ENCODE measurements at regions not wholly inside any gene's neighbourhood (a gene's known extent, or its start where the extent isn't known, plus 50 kb on each side); places are given as distances from the start of the nearest gene placed in this dataset.
"Not testable (repeated sequence)": the region's sequence is repeated elsewhere in the genome, so short reads cannot be mapped to it uniquely, and the experiment has no call there.

GRCh38 chr2:107553539-107553938 lies 273.2 kb upstream of the RGPD4 start:
- intact Hi-C loops (cut with DNase I): no loop called here
- ATAC-seq (ENCODE audit: poor library complexity): peak; percentile 41
- DNase-seq: no peak

- ATAC-seq (ENCODE audit: poor library complexity): no peak
- no peak for DNase-seq
- intact Hi-C loops (cut with DNase I): no loop called here
These were observed 270.6 kb upstream of the RGPD4 start for GRCh38 chr2:107556038-107556627.

- no peak for ATAC-seq (ENCODE audit: poor library complexity)
- intact Hi-C loops (cut with DNase I): no loop called here
- no peak for DNase-seq
These were observed 268.4 kb upstream of the RGPD4 start for GRCh38 chr2:107558295-107558694.

- no peak for DNase-seq
- intact Hi-C loops (cut with DNase I): no loop called here
- ATAC-seq (ENCODE audit: poor library complexity): no peak
These were observed 257.2 kb upstream of the RGPD4 start for GRCh38 chr2:107569496-107569895.

- ATAC-seq (ENCODE audit: poor library complexity): no peak
- intact Hi-C loops (cut with DNase I): no loop called here
- no peak for DNase-seq
These were observed 255.8 kb upstream of the RGPD4 start for GRCh38 chr2:107570876-107571275.

GRCh38 chr2:107572890-107573289 lies 253.8 kb upstream of the RGPD4 start:
- DNase-seq; ATAC-seq (ENCODE audit: poor library complexity); intact Hi-C loops (cut with DNase I): not testable (repeated sequence)

GRCh38 chr2:107576991-107577390 lies 249.7 kb upstream of the RGPD4 start:
- ATAC-seq (ENCODE audit: poor library complexity) (no peak), DNase-seq (no peak)
- intact Hi-C loops (cut with DNase I): no loop called here

- no peak for DNase-seq
- ATAC-seq (ENCODE audit: poor library complexity): no peak
- intact Hi-C loops (cut with DNase I): no loop called here
These were observed 244.2 kb upstream of the RGPD4 start for GRCh38 chr2:107582487-107582886.

- intact Hi-C loops (cut with DNase I): no loop called here
- no peak for ATAC-seq (ENCODE audit: poor library complexity)
- no peak for DNase-seq
These were observed 242.1 kb upstream of the RGPD4 start for GRCh38 chr2:107584577-107584976.

- intact Hi-C loops (cut with DNase I): no loop called here
- DNase-seq (no peak), ATAC-seq (ENCODE audit: poor library complexity) (no peak)
These were observed 240.8 kb upstream of the RGPD4 start for GRCh38 chr2:107585851-107586250.

- ATAC-seq (ENCODE audit: poor library complexity) (no peak), DNase-seq (no peak)
- intact Hi-C loops (cut with DNase I): no loop called here
These were observed 238.5 kb upstream of the RGPD4 start for GRCh38 chr2:107588181-107588580.

- ATAC-seq (ENCODE audit: poor library complexity): no peak
- intact Hi-C loops (cut with DNase I): no loop called here
- no peak for DNase-seq
These were observed 237.6 kb upstream of the RGPD4 start for GRCh38 chr2:107589079-107589491.

GRCh38 chr2:107591561-107592279 lies 235.0 kb upstream of the RGPD4 start:
- intact Hi-C loops (cut with DNase I): no loop called here
- DNase-seq: no peak
- ATAC-seq (ENCODE audit: poor library complexity): no peak

GRCh38 chr2:107592280-107592624 lies 234.4 kb upstream of the RGPD4 start:
- DNase-seq (no peak), ATAC-seq (ENCODE audit: poor library complexity) (peak; percentile 25)
- intact Hi-C loops (cut with DNase I): no loop called here

- DNase-seq: no peak
- no peak for ATAC-seq (ENCODE audit: poor library complexity)
- intact Hi-C loops (cut with DNase I): no loop called here
These were observed 231.4 kb upstream of the RGPD4 start for GRCh38 chr2:107595285-107595684.

GRCh38 chr2:107595749-107596148 lies 230.9 kb upstream of the RGPD4 start:
- intact Hi-C loops (cut with DNase I): no loop called here
- DNase-seq (no peak), ATAC-seq (ENCODE audit: poor library complexity) (no peak)

GRCh38 chr2:107597507-107597906 lies 229.2 kb upstream of the RGPD4 start:
- no peak for ATAC-seq (ENCODE audit: poor library complexity)
- intact Hi-C loops (cut with DNase I): no loop called here
- no peak for DNase-seq

- ATAC-seq (ENCODE audit: poor library complexity) (peak; percentile 34), DNase-seq (no peak)
- intact Hi-C loops (cut with DNase I): no loop called here
These were observed 223.9 kb upstream of the RGPD4 start for GRCh38 chr2:107602801-107603200.

GRCh38 chr2:107607054-107607453 lies 219.6 kb upstream of the RGPD4 start:
- ATAC-seq (ENCODE audit: poor library complexity) (no peak), DNase-seq (no peak)
- intact Hi-C loops (cut with DNase I): no loop called here

GRCh38 chr2:107607473-107607872 lies 219.2 kb upstream of the RGPD4 start:
- ATAC-seq (ENCODE audit: poor library complexity): no peak
- no peak for DNase-seq
- intact Hi-C loops (cut with DNase I): no loop called here

- ATAC-seq (ENCODE audit: poor library complexity): no peak
- no peak for DNase-seq
- intact Hi-C loops (cut with DNase I): no loop called here
These were observed 211.7 kb upstream of the RGPD4 start for GRCh38 chr2:107615039-107615438.
